ENCODE measurements at regions not wholly inside any gene's neighbourhood (a gene's known extent, or its start where the extent isn't known, plus 50 kb on each side); places are given as distances from the start of the nearest gene placed in this dataset.

- RAD21 ChIA-PET (ENCODE audit: low non-redundant PET in 1 of 2, low total read pairs in 2 of 2, uncharacterized antibody in 2 of 2, unreplicated experiment in 2 of 2): no interaction called here
- intact Hi-C loops (cut with micrococcal nuclease): no loop called here
- H4K20me1 ChIP-seq (ENCODE audit: insufficient read depth): no peaks in the 10 kb centered on the region
- H3K4me1 ChIP-seq (ENCODE audit: control insufficient read depth in 1 of 2, insufficient read depth in 2 of 2, low read length in 2 of 2): peaks cover 48 to 60% of the 10 kb centered on the region in 2 experiments
- POLR2A ChIA-PET: no interaction called here
- H2AFZ ChIP-seq (ENCODE audit: low read depth, low read length, poor library complexity, severe bottlenecking): no peak overlapping the region
- DNase-seq (ENCODE audit: low read depth, low spot score) (no peak), ATAC-seq (no peak)
- H3K9ac ChIP-seq (ENCODE audit: low read length): peak overlapping the region; percentile 67; the same call in 1 of the 2 replicates
- no peaks in the 10 kb centered on the region for H3K9me2 ChIP-seq (ENCODE audit: insufficient read depth)
- H3K79me2 ChIP-seq (ENCODE audit: insufficient read depth, low read length): no peaks in the 10 kb centered on the region
- H3K4me3 ChIP-seq (replicated peaks in 1 of 2; ENCODE audit: low read depth in 1 of 2, low read length in 2 of 2): no peak overlapping the region
- no peaks in the 10 kb centered on the region for H3K36me3 ChIP-seq (ENCODE audit: control insufficient read depth in 1 of 2, insufficient read depth in 2 of 2, low read length in 2 of 2)
- no peak overlapping the region for H3K27ac ChIP-seq (ENCODE audit: low read depth, low read length)
- H3K9me3 ChIP-seq (ENCODE audit: control insufficient read depth in 1 of 2, insufficient read depth in 1 of 2, low read depth in 1 of 2, low read length in 2 of 2): no peaks in the 10 kb centered on the region
- no TSS peak for BruUV-seq (replicated peaks)
- CTCF ChIA-PET: interaction anchor here (2.3 to 2.6 kb wide), 2 partner anchors 11 to 13 kb away, joined by 10 read pairs; no protein-coding TSS in a partner anchor
- H3K27me3 ChIP-seq (ENCODE audit: insufficient read depth, low read length): no peaks in the 10 kb centered on the region
- H3K4me2 ChIP-seq (ENCODE audit: low read length): peak overlapping the region; percentile 75
- TF ChIP-seq ELF1 (IDR thresholded peaks at IDR 0.05; ENCODE audit: borderline replicate concordance, low read depth): no peak
- TF ChIP-seq CEBPB (IDR thresholded peaks at IDR 0.05; ENCODE audit: low read depth): no peak
- no peak for TF ChIP-seq SIN3A (IDR thresholded peaks at IDR 0.05; ENCODE audit: low read depth)
Measured at GRCh38 chr16:86353148-86353547, 157.2 kb upstream of the FOXF1 start.

- no peaks in the 10 kb centered on the region for H3K27me3 ChIP-seq (ENCODE audit: insufficient read depth, low read length)
- TF ChIP-seq, protein P1, sequence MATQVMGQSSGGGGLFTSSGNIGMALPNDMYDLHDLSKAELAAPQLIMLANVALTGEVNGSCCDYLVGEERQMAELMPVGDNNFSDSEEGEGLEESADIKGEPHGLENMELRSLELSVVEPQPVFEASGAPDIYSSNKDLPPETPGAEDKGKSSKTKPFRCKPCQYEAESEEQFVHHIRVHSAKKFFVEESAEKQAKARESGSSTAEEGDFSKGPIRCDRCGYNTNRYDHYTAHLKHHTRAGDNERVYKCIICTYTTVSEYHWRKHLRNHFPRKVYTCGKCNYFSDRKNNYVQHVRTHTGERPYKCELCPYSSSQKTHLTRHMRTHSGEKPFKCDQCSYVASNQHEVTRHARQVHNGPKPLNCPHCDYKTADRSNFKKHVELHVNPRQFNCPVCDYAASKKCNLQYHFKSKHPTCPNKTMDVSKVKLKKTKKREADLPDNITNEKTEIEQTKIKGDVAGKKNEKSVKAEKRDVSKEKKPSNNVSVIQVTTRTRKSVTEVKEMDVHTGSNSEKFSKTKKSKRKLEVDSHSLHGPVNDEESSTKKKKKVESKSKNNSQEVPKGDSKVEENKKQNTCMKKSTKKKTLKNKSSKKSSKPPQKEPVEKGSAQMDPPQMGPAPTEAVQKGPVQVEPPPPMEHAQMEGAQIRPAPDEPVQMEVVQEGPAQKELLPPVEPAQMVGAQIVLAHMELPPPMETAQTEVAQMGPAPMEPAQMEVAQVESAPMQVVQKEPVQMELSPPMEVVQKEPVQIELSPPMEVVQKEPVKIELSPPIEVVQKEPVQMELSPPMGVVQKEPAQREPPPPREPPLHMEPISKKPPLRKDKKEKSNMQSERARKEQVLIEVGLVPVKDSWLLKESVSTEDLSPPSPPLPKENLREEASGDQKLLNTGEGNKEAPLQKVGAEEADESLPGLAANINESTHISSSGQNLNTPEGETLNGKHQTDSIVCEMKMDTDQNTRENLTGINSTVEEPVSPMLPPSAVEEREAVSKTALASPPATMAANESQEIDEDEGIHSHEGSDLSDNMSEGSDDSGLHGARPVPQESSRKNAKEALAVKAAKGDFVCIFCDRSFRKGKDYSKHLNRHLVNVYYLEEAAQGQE (IDR thresholded peaks at IDR 0.05; ENCODE audit: low read depth): no peak
- TF ChIP-seq CEBPB (IDR thresholded peaks at IDR 0.05; ENCODE audit: low read depth) (no peak), EZH2phosphoT487 (IDR thresholded peaks at IDR 0.05; ENCODE audit: borderline replicate concordance) (no peak), CBX3 (IDR thresholded peaks at IDR 0.05; ENCODE audit: low read depth) (no peak), POLR2AphosphoS5 (IDR thresholded peaks at IDR 0.05; ENCODE audit: low read depth, low read length) (no peak), ZFX (IDR thresholded peaks at IDR 0.05) (no peak), YY1 (IDR thresholded peaks at IDR 0.05; ENCODE audit: extremely low read depth, insufficient replicate concordance, low read depth, low read length) (no peak), EGR1 (IDR thresholded peaks at IDR 0.05; ENCODE audit: low read depth) (no peak), RAD21 (IDR thresholded peaks at IDR 0.05; ENCODE audit: low read depth) (no peak), ZBTB33 (IDR thresholded peaks at IDR 0.05; ENCODE audit: extremely low read depth, insufficient replicate concordance, low read length) (no peak)
- TF ChIP-seq, protein P2, sequence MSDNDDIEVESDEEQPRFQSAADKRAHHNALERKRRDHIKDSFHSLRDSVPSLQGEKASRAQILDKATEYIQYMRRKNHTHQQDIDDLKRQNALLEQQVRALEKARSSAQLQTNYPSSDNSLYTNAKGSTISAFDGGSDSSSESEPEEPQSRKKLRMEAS (IDR thresholded peaks at IDR 0.05): no peak
- TF ChIP-seq, protein P3, sequence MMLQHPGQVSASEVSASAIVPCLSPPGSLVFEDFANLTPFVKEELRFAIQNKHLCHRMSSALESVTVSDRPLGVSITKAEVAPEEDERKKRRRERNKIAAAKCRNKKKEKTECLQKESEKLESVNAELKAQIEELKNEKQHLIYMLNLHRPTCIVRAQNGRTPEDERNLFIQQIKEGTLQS (IDR thresholded peaks at IDR 0.05): no peak
Measured at GRCh38 chr16:86353948-86354347, 156.4 kb upstream of the FOXF1 start.

More at GRCh38 chr16:86353948-86354347, 156.4 kb upstream of the FOXF1 start:
- peak overlapping the region; percentile 75 for H3K4me2 ChIP-seq (ENCODE audit: low read length)
- ChIA-PET RAD21 (ENCODE audit: low non-redundant PET in 1 of 2, low total read pairs in 2 of 2, uncharacterized antibody in 2 of 2, unreplicated experiment in 2 of 2) (no interaction called here), POLR2A (interaction anchor here (2.3 kb wide), 1 partner anchor 14 kb away, joined by 5 read pairs; no protein-coding TSS in a partner anchor), CTCF (interaction anchor here (2.3 to 2.6 kb wide), 2 partner anchors 12 to 14 kb away, joined by 10 read pairs; no protein-coding TSS in a partner anchor)
- no peaks in the 10 kb centered on the region for H3K79me2 ChIP-seq (ENCODE audit: insufficient read depth, low read length)
- no peaks in the 10 kb centered on the region for H4K20me1 ChIP-seq (ENCODE audit: insufficient read depth)
- no peaks in the 10 kb centered on the region for H3K9me2 ChIP-seq (ENCODE audit: insufficient read depth)
- BruUV-seq (replicated peaks): no TSS peak
- H3K9me3 ChIP-seq (ENCODE audit: control insufficient read depth in 1 of 2, insufficient read depth in 1 of 2, low read depth in 1 of 2, low read length in 2 of 2): no peaks in the 10 kb centered on the region
- peak overlapping the region; percentile 83 for H3K27ac ChIP-seq (ENCODE audit: low read depth, low read length)
- peak overlapping the region; percentile 0 for H2AFZ ChIP-seq (ENCODE audit: low read depth, low read length, poor library complexity, severe bottlenecking)
- peak overlapping the region; percentile 67 for H3K9ac ChIP-seq (ENCODE audit: low read length)
- H3K4me1 ChIP-seq (ENCODE audit: control insufficient read depth in 1 of 2, insufficient read depth in 2 of 2, low read length in 2 of 2): peaks cover 51 to 64% of the 10 kb centered on the region in 2 experiments
- DNase-seq (ENCODE audit: low read depth, low spot score) (no peak), ATAC-seq (peak; percentile 12; the same call in 1 of the 2 replicates)
- intact Hi-C loops (cut with micrococcal nuclease): no loop called here
- no peaks in the 10 kb centered on the region for H3K36me3 ChIP-seq (ENCODE audit: control insufficient read depth in 1 of 2, insufficient read depth in 2 of 2, low read length in 2 of 2)
- no peak overlapping the region for H3K4me3 ChIP-seq (replicated peaks in 1 of 2; ENCODE audit: low read depth in 1 of 2, low read length in 2 of 2)
